ENCODE measurements at regions not wholly inside any gene's neighbourhood (a gene's known extent, or its start where the extent isn't known, plus 50 kb on each side); places are given as distances from the start of the nearest gene placed in this dataset.
A peak's percentile ranks its signal among the peaks of the same experiment; 100 is the strongest.

DNA sequence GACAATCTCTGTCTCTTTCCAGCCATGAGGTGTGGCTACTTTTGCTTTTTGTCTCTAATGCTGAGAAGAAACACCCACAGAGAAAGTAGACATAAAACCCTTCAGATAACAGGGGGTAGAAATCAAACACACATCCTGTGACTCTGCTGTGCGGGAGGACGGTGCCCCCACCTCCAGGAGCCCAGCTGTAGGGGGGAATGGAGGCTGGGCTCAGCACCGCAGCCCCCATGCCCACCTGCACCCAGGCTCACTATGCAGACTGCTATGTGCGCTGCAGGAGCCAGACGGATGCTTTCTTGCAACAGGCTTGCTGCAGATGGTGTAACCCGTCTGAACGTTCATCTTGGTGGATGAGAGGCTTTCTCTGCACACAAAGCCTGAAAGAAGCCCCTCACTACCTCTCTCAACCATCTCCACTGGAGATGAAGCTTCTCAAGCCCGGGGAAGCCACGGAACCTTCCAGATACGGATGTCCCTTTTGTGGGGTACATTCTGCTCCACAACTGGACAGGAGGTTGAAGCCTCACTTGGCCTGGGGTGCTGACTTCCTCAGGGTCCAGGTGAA is 207.2 kb downstream of the GADD45G start:
- DNase-seq: peak; percentile 1
- intact Hi-C loops (cut with DNase I; ENCODE audit: low total_unique reads): no loop called here
- Histone ChIP-seq H3K27ac (no peak overlapping the region), H3K27me3 (no peaks in the 10 kb centered on the region), H3K9me3 (no peaks in the 10 kb centered on the region), H3K36me3 (ENCODE audit: low read depth, missing control alignments) (no peaks in the 10 kb centered on the region), H3K4me3 (no peak overlapping the region), H3K4me1 (peaks cover 28% of the 10 kb centered on the region)
- 85 to 86% methylated on average over 5 to 10 of the region's 10 CpGs for WGBS, 2 donors
- no peak for TF ChIP-seq CTCF (IDR thresholded peaks at IDR 0.05)
- no peak for TF ChIP-seq POLR2A (IDR thresholded peaks at IDR 0.05)

- intact Hi-C loops (cut with DNase I; ENCODE audit: low total_unique reads): no loop called here
- Histone ChIP-seq H3K4me1 (peaks cover 35% of the 10 kb centered on the region), H3K4me3 (no peak overlapping the region), H3K27me3 (no peaks in the 10 kb centered on the region), H3K36me3 (ENCODE audit: low read depth, missing control alignments) (no peaks in the 10 kb centered on the region), H3K27ac (no peak overlapping the region), H3K9me3 (no peaks in the 10 kb centered on the region)
- TF ChIP-seq POLR2A (IDR thresholded peaks at IDR 0.05) (no peak), CTCF (IDR thresholded peaks at IDR 0.05) (no peak)
- WGBS, 2 donors: 96 to 100% methylated on average over 2 to 10 of the region's 10 CpGs
- DNase-seq: peak; percentile 11
These were observed 207.9 kb downstream of the GADD45G start for GRCh38 chr9:89812556-89813181.

GRCh38 chr9:89813482-89813881 is 208.7 kb downstream of the GADD45G start:
- intact Hi-C loops (cut with DNase I; ENCODE audit: low total_unique reads): no loop called here
- Histone ChIP-seq H3K4me3 (no peak overlapping the region), H3K27ac (no peak overlapping the region), H3K36me3 (ENCODE audit: low read depth, missing control alignments) (no peaks in the 10 kb centered on the region), H3K9me3 (no peaks in the 10 kb centered on the region), H3K27me3 (no peaks in the 10 kb centered on the region), H3K4me1 (peaks cover 35% of the 10 kb centered on the region)
- WGBS, 2 donors: 84 to 97% methylated on average over 5 of the region's 5 CpGs
- DNase-seq: peak; percentile 4
- TF ChIP-seq CTCF (IDR thresholded peaks at IDR 0.05): no peak
- TF ChIP-seq POLR2A (IDR thresholded peaks at IDR 0.05): no peak

- Histone ChIP-seq H3K36me3 (ENCODE audit: low read depth, missing control alignments) (no peaks in the 10 kb centered on the region), H3K27me3 (no peaks in the 10 kb centered on the region), H3K4me3 (no peak overlapping the region), H3K9me3 (no peaks in the 10 kb centered on the region), H3K27ac (no peak overlapping the region), H3K4me1 (peaks cover 32% of the 10 kb centered on the region)
- peak; percentile 32 for DNase-seq
- TF ChIP-seq CTCF (IDR thresholded peaks at IDR 0.05) (no peak), POLR2A (IDR thresholded peaks at IDR 0.05) (no peak)
- intact Hi-C loops (cut with DNase I; ENCODE audit: low total_unique reads): no loop called here
- 56 to 61% methylated on average over 5 to 9 of the region's 9 CpGs for WGBS, 2 donors
These were observed 209.7 kb downstream of the GADD45G start for GRCh38 chr9:89814340-89815040.

Data from testis (tissue), 2 donors.